ENCODE measurements at regions not wholly inside any gene's neighbourhood (a gene's known extent, or its start where the extent isn't known, plus 50 kb on each side); places are given as distances from the start of the nearest gene placed in this dataset.

DNA sequence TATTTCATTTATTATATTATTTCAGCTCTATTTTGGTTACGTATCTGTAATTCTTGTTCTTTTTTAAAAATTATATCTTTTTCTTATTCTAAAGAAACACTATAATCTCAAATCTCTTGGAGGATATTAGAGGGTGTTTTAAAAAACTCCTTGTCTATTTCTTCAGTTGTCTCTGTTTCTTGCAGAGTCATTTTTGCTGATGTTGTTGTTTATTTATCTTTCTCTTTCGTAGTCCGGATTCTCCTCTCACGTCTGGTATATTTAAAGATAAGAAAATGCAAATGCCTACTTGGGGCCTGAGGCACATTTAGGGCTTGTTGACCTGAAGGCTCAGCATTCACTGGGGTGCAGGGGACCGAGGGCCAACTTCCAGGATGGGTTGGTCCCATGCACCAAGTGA is 181.2 kb upstream of the CTBP2 start:
- Histone ChIP-seq H3K9me1 (ENCODE audit: control insufficient read depth, extremely low read depth, insufficient read depth, low read length) (no peaks in the 10 kb centered on the region), H3K4me3 (ENCODE audit: control insufficient read depth in 2 of 3, extremely low read depth in 1 of 3, insufficient read depth in 2 of 3, low read depth in 1 of 3, low read length in 3 of 3) (no peak overlapping the region)
- FAIRE-seq = no peak

DNA sequence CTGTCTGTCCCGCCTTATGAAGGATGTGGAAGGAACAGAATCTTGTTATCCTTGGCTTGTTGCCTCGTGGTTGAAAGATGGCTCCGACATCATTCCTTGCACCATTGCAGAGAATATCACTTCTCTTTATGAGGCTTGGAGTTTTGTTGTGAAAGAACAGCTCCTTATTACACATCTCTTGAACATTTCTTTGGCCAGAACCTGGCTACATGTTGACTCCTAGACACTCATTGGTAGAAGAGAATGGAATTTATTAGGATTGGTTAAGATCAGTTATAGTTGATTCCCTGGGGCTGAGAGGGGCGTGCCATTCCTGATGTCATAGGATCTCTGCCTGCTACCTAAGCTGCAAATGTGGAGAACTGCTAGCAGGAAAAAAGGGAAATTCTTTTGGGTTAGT is 180.5 kb upstream of the CTBP2 start:
- no peaks in the 10 kb centered on the region for H3K9me1 ChIP-seq (ENCODE audit: control insufficient read depth, extremely low read depth, insufficient read depth, low read length)
- no peak overlapping the region for H3K9ac ChIP-seq (ENCODE audit: control insufficient read depth, extremely low read depth, insufficient read depth, low read length)
- H3K27ac ChIP-seq (ENCODE audit: control insufficient read depth, insufficient read depth, low read length) = no peak overlapping the region
- H4K20me1 ChIP-seq (ENCODE audit: control insufficient read depth, extremely low read depth, insufficient read depth, low read length) = no peaks in the 10 kb centered on the region
- FAIRE-seq (no peak), DNase-seq (ENCODE audit: low read depth, low spot score) (no peak)
- no peaks in the 10 kb centered on the region for H3K36me3 ChIP-seq (ENCODE audit: control insufficient read depth in 2 of 2, extremely low read depth in 1 of 2, insufficient read depth in 2 of 2, low read length in 2 of 2)
- dilution Hi-C loops (cut with MboI; ENCODE audit: extremely low pct_ligation_motif_present, low sequenced_read_pairs) = no loop called here
- no peaks in the 10 kb centered on the region for H3K9me3 ChIP-seq (ENCODE audit: control insufficient read depth, low read depth, low read length)
- H3K4me1 ChIP-seq (ENCODE audit: control insufficient read depth, extremely low read depth, insufficient read depth, low read length) = no peaks in the 10 kb centered on the region
- no peaks in the 10 kb centered on the region for H3K79me2 ChIP-seq (ENCODE audit: control insufficient read depth, insufficient read depth, low read length)
- no peak for TF ChIP-seq EZH2 (IDR thresholded peaks at IDR 0.05; ENCODE audit: low read length)
- TF ChIP-seq, protein P1, sequence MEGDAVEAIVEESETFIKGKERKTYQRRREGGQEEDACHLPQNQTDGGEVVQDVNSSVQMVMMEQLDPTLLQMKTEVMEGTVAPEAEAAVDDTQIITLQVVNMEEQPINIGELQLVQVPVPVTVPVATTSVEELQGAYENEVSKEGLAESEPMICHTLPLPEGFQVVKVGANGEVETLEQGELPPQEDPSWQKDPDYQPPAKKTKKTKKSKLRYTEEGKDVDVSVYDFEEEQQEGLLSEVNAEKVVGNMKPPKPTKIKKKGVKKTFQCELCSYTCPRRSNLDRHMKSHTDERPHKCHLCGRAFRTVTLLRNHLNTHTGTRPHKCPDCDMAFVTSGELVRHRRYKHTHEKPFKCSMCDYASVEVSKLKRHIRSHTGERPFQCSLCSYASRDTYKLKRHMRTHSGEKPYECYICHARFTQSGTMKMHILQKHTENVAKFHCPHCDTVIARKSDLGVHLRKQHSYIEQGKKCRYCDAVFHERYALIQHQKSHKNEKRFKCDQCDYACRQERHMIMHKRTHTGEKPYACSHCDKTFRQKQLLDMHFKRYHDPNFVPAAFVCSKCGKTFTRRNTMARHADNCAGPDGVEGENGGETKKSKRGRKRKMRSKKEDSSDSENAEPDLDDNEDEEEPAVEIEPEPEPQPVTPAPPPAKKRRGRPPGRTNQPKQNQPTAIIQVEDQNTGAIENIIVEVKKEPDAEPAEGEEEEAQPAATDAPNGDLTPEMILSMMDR (optimal IDR thresholded peaks at IDR 0.05 in 1 of 3, IDR thresholded peaks at IDR 0.05 in 1 of 3, conservative IDR thresholded peaks at IDR 0.05 in 1 of 3; ENCODE audit: extremely low read depth in 1 of 3, insufficient read depth in 2 of 3, low read length in 3 of 3) = no peak
- no peak overlapping the region for H3K4me2 ChIP-seq (ENCODE audit: control insufficient read depth, extremely low read depth, insufficient read depth, low read depth, low read length)
- H3K27me3 ChIP-seq (ENCODE audit: control insufficient read depth, extremely low read depth, insufficient read depth, low read length) = peaks cover 7% of the 10 kb centered on the region
- no peak overlapping the region for H3K4me3 ChIP-seq (ENCODE audit: control insufficient read depth in 2 of 3, extremely low read depth in 1 of 3, insufficient read depth in 2 of 3, low read depth in 1 of 3, low read length in 3 of 3)
- no peak overlapping the region for H2AFZ ChIP-seq (ENCODE audit: control insufficient read depth, low read length)

More for the DNA sequence above, 181.2 kb upstream of the CTBP2 start:
- dilution Hi-C loops (cut with MboI; ENCODE audit: extremely low pct_ligation_motif_present, low sequenced_read_pairs) = no loop called here
- no peaks in the 10 kb centered on the region for H3K4me1 ChIP-seq (ENCODE audit: control insufficient read depth, extremely low read depth, insufficient read depth, low read length)
- no peaks in the 10 kb centered on the region for H3K79me2 ChIP-seq (ENCODE audit: control insufficient read depth, insufficient read depth, low read length)
- TF ChIP-seq, protein P1 (optimal IDR thresholded peaks at IDR 0.05 in 1 of 3, IDR thresholded peaks at IDR 0.05 in 1 of 3, conservative IDR thresholded peaks at IDR 0.05 in 1 of 3; ENCODE audit: extremely low read depth in 1 of 3, insufficient read depth in 2 of 3, low read length in 3 of 3) = no peak
- TF ChIP-seq EZH2 (IDR thresholded peaks at IDR 0.05; ENCODE audit: low read length) = no peak
- no peak overlapping the region for H2AFZ ChIP-seq (ENCODE audit: control insufficient read depth, low read length)
- no peak overlapping the region for H3K9ac ChIP-seq (ENCODE audit: control insufficient read depth, extremely low read depth, insufficient read depth, low read length)
- H3K9me3 ChIP-seq (ENCODE audit: control insufficient read depth, low read depth, low read length) = no peaks in the 10 kb centered on the region
- H3K4me2 ChIP-seq (ENCODE audit: control insufficient read depth, extremely low read depth, insufficient read depth, low read depth, low read length) = no peak overlapping the region
- peaks cover 7% of the 10 kb centered on the region for H3K27me3 ChIP-seq (ENCODE audit: control insufficient read depth, extremely low read depth, insufficient read depth, low read length)
- H3K27ac ChIP-seq (ENCODE audit: control insufficient read depth, insufficient read depth, low read length) = no peak overlapping the region
- no peak for DNase-seq (ENCODE audit: low read depth, low spot score)
- no peaks in the 10 kb centered on the region for H4K20me1 ChIP-seq (ENCODE audit: control insufficient read depth, extremely low read depth, insufficient read depth, low read length)
- no peaks in the 10 kb centered on the region for H3K36me3 ChIP-seq (ENCODE audit: control insufficient read depth in 2 of 2, extremely low read depth in 1 of 2, insufficient read depth in 2 of 2, low read length in 2 of 2)

All from keratinocyte (primary cell).